Femur (tissue), 1 donor: ENCODE measurements at regions not wholly inside any gene's neighbourhood (a gene's known extent, or its start where the extent isn't known, plus 50 kb on each side); places are given as distances from the start of the nearest gene placed in this dataset.
"Not testable (repeated sequence)": the region's sequence is repeated elsewhere in the genome, so short reads cannot be mapped to it uniquely, and the experiment has no call there.

Source experiments
- DNase-seq: peaks from one replicate; pipeline ENCODE4 v3.0.0-alpha.2; 2017

DNA sequence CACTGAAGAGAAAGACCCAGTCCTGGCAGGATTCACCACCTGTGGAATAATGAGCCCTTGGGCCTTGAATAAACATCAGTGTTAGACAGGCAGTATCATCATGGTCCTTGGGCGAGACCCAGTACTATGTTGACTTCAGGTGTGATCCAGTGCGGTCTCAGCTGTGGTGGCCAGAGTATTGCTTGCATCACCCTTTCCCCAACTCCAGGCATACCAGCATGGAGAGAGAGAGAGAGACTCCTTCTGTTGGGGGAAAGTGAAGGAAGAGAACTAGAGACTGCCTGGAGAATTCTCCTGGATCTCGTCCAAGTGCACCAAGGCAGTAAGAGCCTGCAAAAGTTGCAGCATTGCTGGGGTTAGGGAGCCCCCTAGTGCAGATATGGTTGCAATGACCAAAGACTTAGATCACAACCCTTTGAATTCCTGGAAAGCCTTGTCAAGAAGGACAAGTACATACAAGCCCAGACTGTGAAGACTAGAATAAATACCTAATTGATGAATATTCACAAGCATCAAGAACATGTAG, 61.1 kb upstream of the VAMP7 start:
- peak; percentile 55 for DNase-seq

DNA sequence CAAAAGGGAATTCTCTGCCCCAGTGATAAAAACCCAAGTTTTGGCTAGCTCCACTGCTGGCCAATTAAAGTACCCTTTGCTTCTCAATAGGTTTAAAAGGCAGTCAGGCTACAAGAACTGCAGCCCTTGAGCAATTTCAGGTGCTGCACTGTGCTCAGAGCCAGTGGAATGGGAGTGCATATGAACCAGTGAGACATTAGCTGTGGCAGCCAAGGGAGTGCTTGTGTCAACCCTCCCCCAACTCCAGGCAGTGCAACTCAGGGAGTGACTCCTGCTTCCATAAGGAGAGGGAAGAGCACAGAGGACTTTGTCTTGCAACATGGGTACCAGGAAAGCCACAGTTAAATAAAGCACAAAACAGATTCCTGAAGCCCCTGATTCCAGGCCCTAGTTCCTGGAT, 61.6 kb upstream of the VAMP7 start:
- DNase-seq, result no peak

DNA sequence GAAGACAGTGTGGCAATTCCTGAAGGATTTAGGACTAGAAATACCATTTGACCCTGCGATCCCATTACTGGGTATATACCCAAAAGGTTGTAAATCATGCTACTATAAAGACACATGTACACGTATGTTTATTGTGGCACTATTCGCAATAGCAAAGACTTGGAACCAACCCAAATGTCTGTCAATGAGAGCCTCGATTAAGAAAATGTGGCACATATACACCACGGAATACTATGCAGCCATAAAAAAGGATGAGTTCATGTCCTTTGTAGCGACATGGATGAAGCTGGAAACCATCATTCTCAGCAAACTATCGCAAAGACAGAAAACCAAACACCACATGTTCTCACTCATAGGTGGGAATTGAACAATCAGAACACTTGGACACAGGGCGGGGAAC, 66.8 kb upstream of the VAMP7 start:
- DNase-seq, result not testable (repeated sequence)

DNA sequence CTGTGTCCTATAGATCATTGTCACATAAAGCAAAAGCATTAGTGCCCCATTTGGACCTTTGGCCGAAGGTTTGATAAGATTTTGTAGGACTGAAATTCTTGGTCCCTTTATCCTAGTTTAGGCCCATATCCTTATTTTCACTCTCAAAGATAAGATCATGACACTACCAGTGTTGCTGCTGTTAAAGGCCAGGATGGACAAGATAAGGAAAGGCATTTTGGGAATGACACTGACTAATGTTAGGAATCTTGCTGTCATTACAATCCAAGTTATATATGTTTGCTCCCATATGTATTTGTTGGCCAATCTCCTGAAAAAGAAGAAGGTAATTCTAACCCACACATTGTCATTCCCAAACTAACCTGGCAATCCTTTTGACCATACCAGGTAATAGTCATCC, 101.3 kb upstream of the VAMP7 start:
- DNase-seq, result no peak

DNA sequence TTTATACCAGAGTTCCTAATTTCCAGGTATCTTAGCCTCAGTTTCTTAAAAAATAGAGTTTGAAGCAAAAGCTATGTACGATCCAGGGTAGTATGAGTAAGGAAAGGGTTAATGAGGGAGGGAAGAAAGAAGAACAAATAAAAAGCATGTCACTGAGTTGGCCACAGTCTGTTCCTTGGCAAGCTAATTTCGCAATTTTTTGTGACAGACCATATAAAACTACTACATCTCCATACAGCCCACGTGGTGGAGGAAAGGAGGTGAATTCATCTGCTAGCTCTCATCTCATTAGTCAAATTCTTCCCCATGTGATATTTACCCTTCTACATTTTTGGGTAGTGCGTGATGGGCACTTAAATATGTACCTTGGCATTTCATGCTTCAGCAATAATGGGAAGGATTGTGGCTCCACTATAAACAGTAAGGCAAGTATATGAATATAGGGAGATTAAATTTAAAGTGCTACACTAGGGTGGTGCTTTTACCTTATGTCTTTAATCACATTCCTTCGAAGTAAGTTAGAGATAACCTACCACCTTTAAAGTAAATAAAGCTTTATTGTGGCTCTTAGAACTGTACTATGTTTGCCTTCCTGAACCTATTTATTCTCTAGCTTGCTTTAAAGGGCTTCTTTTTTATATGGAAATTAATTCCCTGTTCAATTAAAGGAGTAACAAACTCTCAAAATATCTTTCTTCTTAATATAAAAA, 102.1 kb upstream of the VAMP7 start:
- DNase-seq, result no peak

DNA sequence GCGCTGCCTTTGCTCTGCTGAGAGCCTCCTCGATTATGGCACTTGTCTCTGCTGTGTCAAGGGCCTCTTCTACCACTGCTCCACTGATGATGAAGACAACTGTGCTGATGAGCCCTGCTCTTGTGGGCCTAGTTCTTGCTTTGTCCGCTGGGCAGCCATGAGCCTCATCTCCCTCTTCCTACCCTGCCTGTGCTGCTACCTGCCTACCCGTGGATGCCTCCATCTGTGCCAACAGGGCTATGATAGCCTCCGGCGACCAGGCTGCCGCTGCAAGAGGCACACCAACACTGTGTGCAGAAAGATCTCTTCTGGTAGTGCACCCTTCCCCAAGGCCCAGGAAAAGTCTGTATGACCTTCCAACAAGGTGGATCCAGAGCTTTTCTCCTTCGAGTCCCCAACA, 106.8 kb upstream of the VAMP7 start:
- no peak for DNase-seq

DNA sequence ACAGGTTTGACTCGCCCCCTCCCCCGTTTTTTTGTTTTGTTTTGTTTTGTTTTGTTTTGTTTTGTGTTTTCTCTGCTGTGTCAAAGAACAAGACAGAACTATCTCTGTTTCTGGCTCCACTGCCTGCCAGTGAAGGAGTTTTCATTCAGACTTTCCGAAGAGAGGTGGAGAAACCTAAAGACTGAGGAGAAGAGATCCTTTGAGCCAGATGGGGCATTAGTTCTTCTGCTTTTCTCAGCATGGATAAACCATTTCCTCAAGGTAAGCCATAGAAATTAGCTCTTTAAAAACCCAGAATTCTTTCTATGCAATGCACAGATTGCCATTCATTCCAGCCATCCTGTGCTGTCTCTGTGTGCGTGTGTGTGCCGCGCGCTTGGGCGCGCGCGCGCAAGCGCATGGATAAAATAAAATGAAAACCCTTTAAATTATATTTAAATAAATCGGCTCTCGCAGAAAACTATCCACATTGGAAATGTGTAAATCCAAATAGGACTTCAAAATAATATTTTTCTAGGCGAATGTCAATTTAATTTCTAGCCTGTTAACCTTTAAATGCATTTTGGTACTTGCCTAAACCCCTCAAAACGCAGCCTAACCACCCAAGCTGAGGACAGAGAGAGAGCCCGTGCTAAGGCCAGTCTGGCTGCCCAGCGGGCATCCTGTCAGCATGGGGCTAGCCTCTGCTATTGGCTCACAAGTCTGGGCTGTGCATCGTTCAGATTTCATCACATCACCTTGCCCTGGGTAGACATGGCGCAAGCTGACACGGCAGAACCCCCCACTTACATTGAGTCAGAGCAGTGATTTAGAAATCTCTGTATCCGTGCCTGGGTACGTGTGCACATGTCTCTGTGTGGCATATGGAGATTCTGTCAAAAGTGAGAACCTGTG, 113.0 kb upstream of the VAMP7 start:
- DNase-seq, result peak; percentile 21

DNA sequence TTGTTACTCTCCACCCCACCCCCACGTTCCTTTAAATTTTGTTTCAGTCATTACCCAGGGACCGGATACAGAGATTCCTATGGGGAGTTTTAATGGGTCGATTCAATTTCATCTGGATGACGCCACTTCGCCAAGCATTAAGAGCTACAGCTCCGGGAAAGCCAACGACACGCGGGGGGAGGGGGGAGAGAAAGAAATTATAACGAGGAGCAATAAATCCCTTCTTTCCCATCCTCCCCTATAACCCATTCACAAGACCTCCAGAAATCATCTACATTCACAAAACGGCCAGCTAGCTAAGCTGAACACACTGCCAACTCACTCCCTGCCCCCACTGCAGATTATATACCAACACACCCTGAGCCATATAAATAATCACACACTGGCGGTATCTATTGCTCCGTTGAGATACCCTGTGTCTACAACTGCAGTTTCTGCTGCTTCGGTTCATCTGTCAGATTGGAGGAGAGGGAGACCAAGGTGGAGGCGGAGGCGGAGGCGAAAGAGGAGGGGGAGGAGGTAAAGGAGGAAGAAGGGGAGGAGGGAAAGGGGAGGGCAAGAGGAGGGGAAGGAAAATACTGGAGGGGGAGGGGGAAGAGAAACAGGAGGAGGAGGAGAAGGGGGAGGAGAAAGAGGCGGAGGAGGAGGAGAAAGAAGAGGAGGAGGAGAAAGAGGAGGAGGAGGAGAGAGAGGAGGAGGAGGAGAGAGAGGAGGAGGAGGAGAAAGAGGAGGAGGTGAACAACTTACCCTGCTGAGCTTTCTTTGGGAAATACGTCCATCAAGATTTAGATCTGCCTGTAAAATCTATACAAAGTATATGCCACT, 113.9 kb upstream of the VAMP7 start:
- DNase-seq, result peak; percentile 69

DNA sequence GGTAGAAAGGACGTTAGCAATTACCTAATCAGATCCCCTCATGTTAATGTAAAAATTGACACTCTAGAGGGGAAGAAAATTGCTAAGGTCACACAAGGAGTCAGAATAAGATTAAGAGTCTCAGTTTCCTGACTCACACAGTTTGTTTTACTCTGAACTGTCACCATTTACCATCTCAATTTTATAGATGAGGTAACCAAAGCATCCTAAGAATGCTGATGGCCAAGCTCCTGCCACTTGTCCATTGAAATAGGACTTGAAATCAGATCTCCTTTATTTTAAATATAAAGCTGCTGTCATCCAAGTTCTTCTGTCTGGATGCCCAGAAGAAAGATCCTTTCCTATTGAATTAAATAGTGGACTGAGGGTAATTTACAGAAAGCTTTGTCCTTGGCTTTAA, 114.8 kb upstream of the VAMP7 start:
- no peak for DNase-seq

DNA sequence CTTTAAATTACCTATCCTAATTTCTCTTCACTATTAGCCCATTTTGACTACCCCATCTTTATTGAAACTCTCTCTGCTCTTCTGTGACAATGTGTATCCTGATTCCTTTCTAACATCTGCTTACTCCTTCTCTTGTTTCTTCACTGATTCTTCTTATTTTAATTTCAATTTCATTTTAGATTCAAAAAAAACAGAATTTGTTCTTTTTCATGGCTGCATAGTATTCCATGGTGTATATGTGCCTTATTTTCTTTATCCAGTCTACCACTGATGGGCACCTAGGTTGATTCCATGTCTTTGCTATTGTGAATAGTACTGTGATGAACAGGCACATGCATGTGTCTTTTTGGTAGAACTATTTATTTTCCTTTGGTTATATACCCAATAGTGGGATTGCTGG, 120.0 kb upstream of the VAMP7 start:
- DNase-seq, result no peak

DNA sequence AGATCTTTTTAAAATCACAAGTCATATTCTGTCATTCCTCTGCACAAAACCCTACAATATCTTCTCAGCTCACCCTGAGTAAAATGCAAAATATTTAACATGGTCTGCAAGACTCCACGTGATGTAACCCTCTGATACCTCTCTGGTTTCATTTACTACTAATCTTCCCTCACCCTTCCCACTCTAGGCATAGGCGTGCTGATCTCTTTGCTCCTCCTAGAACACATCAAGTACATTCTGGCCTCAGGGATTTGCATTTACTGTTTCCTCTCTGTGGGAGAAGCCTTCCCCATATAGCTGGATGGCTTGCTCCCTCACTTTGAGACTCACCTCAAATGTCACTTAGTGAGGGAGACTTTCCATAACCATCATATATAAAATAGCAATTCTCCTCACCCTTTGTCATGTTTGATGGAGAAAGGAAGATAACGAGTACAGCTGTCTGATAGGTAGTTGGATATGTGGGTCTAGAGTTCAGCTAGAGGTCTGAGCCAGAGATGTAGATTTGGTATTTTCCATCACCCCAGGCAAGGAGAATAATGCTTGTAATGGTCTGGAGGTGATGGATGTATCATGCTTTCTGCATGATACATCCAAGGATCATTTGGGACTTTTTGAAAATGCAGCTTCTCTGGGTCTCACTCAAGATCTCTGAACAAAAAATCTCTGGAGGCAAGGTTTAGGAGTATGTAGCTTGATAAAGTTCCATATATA, 123.9 kb upstream of the VAMP7 start:
- no peak for DNase-seq

DNA sequence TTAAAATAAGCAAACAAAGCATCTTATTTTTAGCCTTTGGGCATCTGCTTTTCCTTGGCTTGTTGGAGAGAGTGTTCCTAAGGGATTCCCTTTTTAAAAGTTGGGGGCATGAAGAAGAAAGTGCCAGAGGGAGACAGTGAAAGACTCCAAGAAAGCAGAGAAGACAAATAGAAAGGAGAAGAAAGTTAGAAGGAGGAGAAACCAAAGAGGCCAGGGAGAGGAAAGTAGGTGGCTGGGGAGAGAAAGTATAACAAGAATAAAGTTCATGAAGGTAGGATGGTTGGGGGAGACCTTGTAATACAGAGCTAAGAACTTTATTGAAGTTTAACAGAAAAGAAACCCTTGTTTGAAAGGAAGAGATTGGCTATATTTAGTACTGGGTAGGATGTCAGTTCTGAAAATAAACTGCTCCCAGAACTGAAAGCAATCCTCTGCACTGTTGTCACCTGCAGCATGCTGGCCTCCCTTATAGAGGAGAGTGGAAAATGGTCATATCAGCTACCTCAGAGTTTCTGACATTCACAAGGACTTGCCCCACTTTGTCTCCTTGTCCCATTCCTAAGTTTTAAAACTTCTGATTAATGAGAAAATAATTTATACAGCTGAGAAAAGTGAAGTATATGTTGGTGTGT, 125.3 kb upstream of the VAMP7 start:
- DNase-seq, result no peak

DNA sequence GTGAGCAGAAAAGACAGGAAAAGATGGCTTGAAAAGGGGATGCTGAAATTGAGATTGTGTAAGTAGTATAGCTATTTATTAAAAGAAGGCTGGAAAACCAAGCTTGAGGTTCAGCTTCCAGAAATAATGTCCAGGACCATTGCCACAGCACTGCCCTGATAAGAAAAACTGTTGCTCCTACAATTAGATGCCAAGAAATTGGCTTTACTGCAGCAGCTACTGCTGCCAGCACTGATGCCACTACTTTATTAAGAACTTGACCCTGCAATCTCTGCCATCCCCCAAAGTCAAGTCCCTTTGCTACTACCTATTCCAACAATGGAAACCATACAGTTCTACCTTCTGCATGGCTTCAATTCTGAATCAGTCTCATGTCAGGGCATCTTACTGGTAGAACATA, 130.0 kb upstream of the VAMP7 start:
- no peak for DNase-seq

DNA sequence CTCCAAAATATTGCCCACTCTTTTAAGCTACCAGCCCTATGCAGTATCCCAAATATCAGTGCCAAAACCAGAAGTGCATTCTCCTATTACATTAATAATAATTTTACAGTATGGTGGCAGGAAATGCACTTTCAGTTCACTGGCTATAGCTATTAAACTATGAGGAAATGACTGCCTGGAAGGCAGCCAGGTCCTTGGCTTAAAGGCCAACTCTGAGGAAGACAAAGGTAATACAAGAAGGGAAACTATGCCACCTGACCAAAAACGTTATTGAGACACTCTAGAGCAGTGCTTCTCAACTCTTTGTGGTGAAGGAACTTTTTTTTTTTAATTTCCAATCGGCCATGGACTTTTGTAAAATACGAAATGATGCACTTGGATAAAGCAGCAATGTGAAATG, 133.6 kb upstream of the VAMP7 start:
- DNase-seq, result peak; percentile 35

DNA sequence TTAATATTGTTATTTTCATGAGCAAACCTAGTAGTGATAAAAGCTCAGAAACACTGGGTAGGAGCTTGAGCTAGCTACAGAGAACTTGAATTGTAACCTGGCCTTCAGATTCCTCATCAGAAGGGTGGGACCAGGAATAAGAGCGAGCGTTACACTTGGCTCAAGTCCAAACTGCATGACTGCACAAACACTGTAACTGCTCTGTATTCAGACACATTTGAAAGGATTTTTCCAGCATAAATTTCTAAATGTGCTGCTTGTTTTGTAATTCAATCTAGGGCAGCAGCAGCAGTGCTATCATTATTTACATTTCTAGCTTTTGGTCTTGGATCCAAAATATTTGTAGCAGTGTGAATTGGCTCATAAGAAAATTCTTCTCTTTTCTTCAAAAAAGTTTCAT, 133.0 kb upstream of the TMLHE start:
- DNase-seq, result peak; percentile 33

DNA sequence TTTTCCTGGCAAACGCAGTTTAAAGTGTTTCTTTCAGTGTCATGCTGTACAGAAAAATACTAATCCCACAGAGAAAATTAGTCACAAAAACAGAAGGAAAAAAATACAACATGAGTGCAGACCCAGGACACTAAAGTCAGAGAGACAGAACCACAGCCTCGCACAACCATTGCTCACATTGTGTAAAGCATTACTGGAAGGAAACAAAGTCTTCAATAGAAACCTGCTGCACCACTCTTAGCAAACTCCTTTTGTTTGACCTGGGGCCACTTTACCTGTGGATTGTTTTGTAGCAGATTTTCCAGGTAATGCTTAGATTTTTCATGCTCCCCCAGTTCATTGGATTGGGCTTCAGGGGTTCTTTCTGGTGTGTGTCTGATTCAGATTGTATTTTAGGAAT, 131.8 kb upstream of the TMLHE start:
- no peak for DNase-seq

DNA sequence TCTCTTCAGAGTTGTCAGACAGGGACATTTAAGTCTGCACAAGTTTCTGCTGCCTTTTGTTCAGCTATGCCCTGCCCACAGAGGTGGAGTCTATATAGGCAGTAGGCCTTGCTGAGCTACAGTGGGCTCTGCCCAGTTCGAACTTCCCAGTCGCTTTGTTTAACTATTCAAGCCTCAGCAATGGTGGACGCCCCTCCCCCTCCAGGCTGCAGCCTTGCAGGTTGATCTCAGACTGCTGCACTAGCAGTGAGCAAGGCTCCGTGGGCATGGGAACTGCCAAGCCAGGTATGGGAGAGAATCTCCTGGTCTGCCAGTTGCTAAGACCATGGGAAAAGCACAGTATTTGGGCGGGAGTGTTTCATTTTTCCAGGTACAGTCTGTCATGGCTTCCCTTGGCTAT, 115.6 kb upstream of the TMLHE start:
- not testable (repeated sequence) for DNase-seq

DNA sequence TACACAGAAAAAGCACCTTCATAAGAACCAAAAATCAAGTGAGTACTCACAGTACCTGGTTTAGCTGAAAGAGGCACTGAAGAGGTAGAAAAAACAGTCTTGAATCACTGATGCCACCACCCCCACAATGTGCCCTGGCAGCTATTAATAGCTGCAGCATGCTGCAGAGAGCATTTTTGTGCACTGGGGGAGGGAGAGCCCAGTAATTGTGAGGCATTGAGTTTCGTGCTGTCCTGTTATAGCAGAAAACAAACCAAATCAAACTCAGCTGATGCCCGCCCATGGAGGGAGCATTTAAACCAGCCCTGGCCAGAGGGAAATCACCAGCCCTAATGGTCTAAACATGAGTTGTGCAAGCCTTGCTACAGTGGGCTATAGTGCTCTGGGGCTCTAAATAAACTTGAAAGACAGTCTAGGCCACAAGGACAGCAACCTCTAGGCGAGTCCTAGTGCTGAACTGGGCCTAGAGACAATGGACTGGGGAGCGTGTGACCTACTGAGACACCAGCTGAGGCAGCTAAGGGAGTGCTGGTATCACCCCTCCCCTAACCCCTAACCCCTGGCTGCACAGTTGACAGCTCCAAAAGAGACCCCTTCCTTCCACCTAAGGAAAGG, 106.3 kb upstream of the TMLHE start:
- no peak for DNase-seq

DNA sequence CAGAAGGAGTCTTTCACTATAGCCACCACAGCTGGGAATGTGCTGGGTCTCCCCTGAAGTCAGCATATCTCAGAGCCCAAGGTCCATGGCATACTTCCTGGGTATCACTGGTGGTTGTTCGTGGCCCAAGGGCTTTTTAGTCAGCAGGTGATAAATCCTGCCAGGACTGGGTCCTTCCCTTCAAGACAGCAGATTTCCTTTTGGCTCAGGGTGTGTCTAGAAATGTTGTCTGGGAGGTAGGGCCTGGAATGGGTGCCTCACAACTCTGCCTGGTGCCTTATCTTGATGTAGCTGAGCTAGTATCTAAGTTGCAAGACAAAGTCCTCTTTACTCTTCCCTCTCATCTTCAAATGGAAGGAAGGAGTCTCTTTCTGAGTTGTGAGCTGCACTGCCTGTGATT, 102.4 kb upstream of the TMLHE start:
- no peak for DNase-seq

DNA sequence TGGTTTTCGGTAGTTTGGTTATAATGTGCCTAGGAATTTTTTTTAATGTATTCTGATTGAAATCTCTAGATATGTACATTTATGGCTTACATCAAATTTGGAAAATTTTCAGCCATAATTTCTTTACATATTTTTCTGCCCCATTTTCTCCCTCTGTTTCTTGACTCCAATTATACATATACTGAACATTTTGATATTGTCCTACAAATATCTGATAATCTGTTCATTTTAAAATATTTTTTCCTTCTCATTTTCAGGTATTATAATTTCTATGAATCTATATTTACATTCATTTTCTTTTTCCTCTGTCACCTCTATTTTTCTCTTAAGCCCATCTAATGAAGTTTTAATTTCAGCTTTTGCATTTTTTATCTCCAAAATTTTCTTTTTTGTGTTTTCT, 82.7 kb upstream of the TMLHE start:
- DNase-seq, result no peak

DNA sequence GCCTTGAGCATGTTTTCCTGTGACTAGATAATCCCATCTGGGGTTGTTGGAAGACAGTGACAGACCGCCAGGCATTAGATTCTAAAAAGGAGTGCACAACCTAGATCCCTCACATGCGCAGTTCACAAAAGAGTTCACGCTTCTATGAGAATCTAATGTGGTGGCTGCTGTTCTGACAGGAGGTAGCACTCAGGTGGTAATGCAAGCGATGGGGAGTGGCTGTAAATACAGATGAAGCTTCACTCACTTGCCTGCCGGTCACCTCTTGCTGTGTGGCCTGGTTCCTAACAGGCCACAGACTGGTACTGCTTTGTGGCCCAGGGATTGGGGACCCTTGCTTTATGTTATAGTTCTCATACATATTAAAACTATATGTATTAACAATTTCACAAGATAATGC, 81.9 kb upstream of the TMLHE start:
- no peak for DNase-seq

DNA sequence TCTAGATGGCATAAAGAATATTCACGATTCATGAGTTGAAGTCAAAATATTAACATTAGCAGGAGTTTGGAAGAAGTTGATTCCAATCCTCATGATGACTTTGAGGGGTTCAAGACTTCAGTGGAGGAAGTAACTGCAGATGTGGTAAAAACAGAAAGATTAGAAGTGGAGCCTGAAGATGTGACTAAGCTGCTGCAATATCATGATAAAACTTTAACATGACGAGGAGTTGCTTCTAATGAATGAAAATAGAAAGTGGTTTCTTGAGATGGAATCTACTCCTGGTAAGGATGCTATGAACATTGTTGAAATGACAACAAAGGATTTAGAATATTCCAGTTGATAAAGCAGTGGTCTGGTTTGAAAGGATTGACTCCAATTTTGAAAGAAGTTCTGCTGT, 70.1 kb upstream of the TMLHE start:
- DNase-seq, result no peak
